ENCODE measurements at regions not wholly inside any gene's neighbourhood (a gene's known extent, or its start where the extent isn't known, plus 50 kb on each side); places are given as distances from the start of the nearest gene placed in this dataset.

GRCh38 chr7:109772161-109772560 is 1202.5 kb downstream of the DNAJB9 start:
- FAIRE-seq: no peak
- TF ChIP-seq TAF1 (IDR thresholded peaks at IDR 0.05; ENCODE audit: low read depth, low read length) (no peak), SPI1 (IDR thresholded peaks at IDR 0.05; ENCODE audit: low read depth, low read length) (no peak), POLR2AphosphoS5 (IDR thresholded peaks at IDR 0.05; ENCODE audit: low read depth, low read length) (no peak)

DNA sequence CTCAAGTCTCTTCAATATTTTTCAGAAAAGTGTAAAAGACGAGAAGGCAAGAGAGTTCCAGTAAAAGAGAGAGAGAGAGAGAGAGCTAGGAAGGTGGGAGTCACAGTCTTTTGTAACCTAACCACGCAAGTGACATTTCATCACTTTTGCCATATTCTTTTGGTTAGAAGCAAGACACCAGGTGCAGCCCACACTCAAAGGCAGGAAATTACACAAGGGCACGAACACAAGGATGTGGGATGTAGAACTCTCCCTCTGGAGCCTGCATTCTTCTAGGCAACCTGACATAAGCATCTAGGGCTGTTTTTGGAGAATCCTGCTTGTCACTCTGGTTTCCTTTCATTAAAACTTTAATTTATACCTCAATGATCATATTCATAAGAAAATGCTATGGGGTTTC is 1213.1 kb downstream of the DNAJB9 start:
- no peak for TF ChIP-seq POU2F2 (IDR thresholded peaks at IDR 0.05; ENCODE audit: low read depth, low read length)
- no peak for TF ChIP-seq SPI1 (IDR thresholded peaks at IDR 0.05; ENCODE audit: low read depth, low read length)
- no peak for TF ChIP-seq PAX5 (IDR thresholded peaks at IDR 0.05; ENCODE audit: insufficient read depth, low read length, severe bottlenecking)
- no peak for TF ChIP-seq TAF1 (IDR thresholded peaks at IDR 0.05; ENCODE audit: low read depth, low read length)
- no peak for TF ChIP-seq POLR2A (IDR thresholded peaks at IDR 0.05; ENCODE audit: low read depth, low read length)
- no peak for TF ChIP-seq POLR2AphosphoS5 (IDR thresholded peaks at IDR 0.05; ENCODE audit: low read depth, low read length)
- DNase-seq (ENCODE audit: insufficient read length, low spot score) (no peak), FAIRE-seq (no peak)

More at GRCh38 chr7:109772161-109772560, 1202.5 kb downstream of the DNAJB9 start:
- no peak for DNase-seq (ENCODE audit: insufficient read length, low spot score)

DNA sequence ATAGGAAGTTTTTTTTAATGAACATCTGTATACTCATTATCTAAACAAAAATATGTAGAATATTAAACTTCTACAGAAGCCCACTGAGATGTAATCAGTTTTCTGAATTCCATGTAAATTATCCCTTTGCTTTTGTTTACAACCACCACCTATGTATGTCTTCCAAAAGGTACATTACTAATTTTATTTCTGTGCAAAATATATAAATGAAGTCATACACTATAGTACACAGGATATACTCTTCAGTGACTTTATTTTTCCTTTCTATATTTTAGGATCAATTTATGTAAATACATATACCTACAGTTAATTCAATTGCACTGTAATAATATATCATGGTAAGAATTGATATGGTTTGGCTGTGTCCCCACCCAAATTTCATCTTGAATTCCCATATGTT is 1236.9 kb downstream of the DNAJB9 start:
- TF ChIP-seq PAX5 (IDR thresholded peaks at IDR 0.05; ENCODE audit: insufficient read depth, low read length, severe bottlenecking): no peak
- no peak for TF ChIP-seq TAF1 (IDR thresholded peaks at IDR 0.05; ENCODE audit: low read depth, low read length)
- no peak for TF ChIP-seq POLR2AphosphoS5 (IDR thresholded peaks at IDR 0.05; ENCODE audit: low read depth, low read length)
- no peak for TF ChIP-seq POLR2A (IDR thresholded peaks at IDR 0.05; ENCODE audit: low read depth, low read length)
- no peak for TF ChIP-seq POU2F2 (IDR thresholded peaks at IDR 0.05; ENCODE audit: low read depth, low read length)
- no peak for TF ChIP-seq SPI1 (IDR thresholded peaks at IDR 0.05; ENCODE audit: low read depth, low read length)
- DNase-seq (ENCODE audit: insufficient read length, low spot score) (no peak), FAIRE-seq (no peak)

GRCh38 chr7:109821156-109821555 is 1251.5 kb downstream of the DNAJB9 start:
- FAIRE-seq: no peak
- no peak for DNase-seq (ENCODE audit: insufficient read length, low spot score)
- TF ChIP-seq SPI1 (IDR thresholded peaks at IDR 0.05; ENCODE audit: low read depth, low read length) (no peak), TAF1 (IDR thresholded peaks at IDR 0.05; ENCODE audit: low read depth, low read length) (no peak), POLR2AphosphoS5 (IDR thresholded peaks at IDR 0.05; ENCODE audit: low read depth, low read length) (no peak)

GRCh38 chr7:109834851-109835250 is 1256.1 kb upstream of the LRRN3 start:
- DNase-seq (ENCODE audit: insufficient read length, low spot score) (no peak), FAIRE-seq (no peak)
- no peak for TF ChIP-seq PAX5 (IDR thresholded peaks at IDR 0.05; ENCODE audit: insufficient read depth, low read length, severe bottlenecking)
- TF ChIP-seq POLR2A (IDR thresholded peaks at IDR 0.05; ENCODE audit: low read depth, low read length): no peak
- TF ChIP-seq SPI1 (IDR thresholded peaks at IDR 0.05; ENCODE audit: low read depth, low read length): no peak
- no peak for TF ChIP-seq POU2F2 (IDR thresholded peaks at IDR 0.05; ENCODE audit: low read depth, low read length)
- no peak for TF ChIP-seq POLR2AphosphoS5 (IDR thresholded peaks at IDR 0.05; ENCODE audit: low read depth, low read length)
- no peak for TF ChIP-seq TAF1 (IDR thresholded peaks at IDR 0.05; ENCODE audit: low read depth, low read length)

- no peak for FAIRE-seq
- TF ChIP-seq TAF1 (IDR thresholded peaks at IDR 0.05; ENCODE audit: low read depth, low read length) (no peak), POU2F2 (IDR thresholded peaks at IDR 0.05; ENCODE audit: low read depth, low read length) (no peak), PAX5 (IDR thresholded peaks at IDR 0.05; ENCODE audit: insufficient read depth, low read length, severe bottlenecking) (no peak)
- DNase-seq (ENCODE audit: insufficient read length, low spot score): no peak
Observed at GRCh38 chr7:109835577-109835976, 1255.3 kb upstream of the LRRN3 start.

- no peak for DNase-seq (ENCODE audit: insufficient read length, low spot score)
- TF ChIP-seq TAF1 (IDR thresholded peaks at IDR 0.05; ENCODE audit: low read depth, low read length) (no peak), POLR2A (IDR thresholded peaks at IDR 0.05; ENCODE audit: low read depth, low read length) (no peak), PAX5 (IDR thresholded peaks at IDR 0.05; ENCODE audit: insufficient read depth, low read length, severe bottlenecking) (no peak), POLR2AphosphoS5 (IDR thresholded peaks at IDR 0.05; ENCODE audit: low read depth, low read length) (no peak), SPI1 (IDR thresholded peaks at IDR 0.05; ENCODE audit: low read depth, low read length) (no peak), POU2F2 (IDR thresholded peaks at IDR 0.05; ENCODE audit: low read depth, low read length) (no peak)
- FAIRE-seq: no peak
Observed at GRCh38 chr7:109836016-109836415, 1254.9 kb upstream of the LRRN3 start.

- DNase-seq (ENCODE audit: insufficient read length, low spot score): no peak
- TF ChIP-seq POU2F2 (IDR thresholded peaks at IDR 0.05; ENCODE audit: low read depth, low read length) (no peak), SPI1 (IDR thresholded peaks at IDR 0.05; ENCODE audit: low read depth, low read length) (no peak), POLR2AphosphoS5 (IDR thresholded peaks at IDR 0.05; ENCODE audit: low read depth, low read length) (no peak)
- FAIRE-seq: no peak
Observed at GRCh38 chr7:109842386-109842785, 1248.5 kb upstream of the LRRN3 start.

GRCh38 chr7:109844362-109844761 is 1246.6 kb upstream of the LRRN3 start:
- no peak for TF ChIP-seq SPI1 (IDR thresholded peaks at IDR 0.05; ENCODE audit: low read depth, low read length)
- no peak for TF ChIP-seq POU2F2 (IDR thresholded peaks at IDR 0.05; ENCODE audit: low read depth, low read length)
- no peak for TF ChIP-seq TAF1 (IDR thresholded peaks at IDR 0.05; ENCODE audit: low read depth, low read length)
- TF ChIP-seq POLR2AphosphoS5 (IDR thresholded peaks at IDR 0.05; ENCODE audit: low read depth, low read length): no peak
- no peak for TF ChIP-seq PAX5 (IDR thresholded peaks at IDR 0.05; ENCODE audit: insufficient read depth, low read length, severe bottlenecking)
- no peak for TF ChIP-seq POLR2A (IDR thresholded peaks at IDR 0.05; ENCODE audit: low read depth, low read length)
- FAIRE-seq (no peak), DNase-seq (ENCODE audit: insufficient read length, low spot score) (no peak)

GRCh38 chr7:109864230-109864629 is 1226.7 kb upstream of the LRRN3 start:
- FAIRE-seq (no peak), DNase-seq (ENCODE audit: insufficient read length, low spot score) (no peak)
- TF ChIP-seq TAF1 (IDR thresholded peaks at IDR 0.05; ENCODE audit: low read depth, low read length) (no peak), POU2F2 (IDR thresholded peaks at IDR 0.05; ENCODE audit: low read depth, low read length) (no peak), PAX5 (IDR thresholded peaks at IDR 0.05; ENCODE audit: insufficient read depth, low read length, severe bottlenecking) (no peak), POLR2AphosphoS5 (IDR thresholded peaks at IDR 0.05; ENCODE audit: low read depth, low read length) (no peak), SPI1 (IDR thresholded peaks at IDR 0.05; ENCODE audit: low read depth, low read length) (no peak), POLR2A (IDR thresholded peaks at IDR 0.05; ENCODE audit: low read depth, low read length) (no peak)

Measured in GM12891 (cell line).